ENCODE measurements at regions not wholly inside any gene's neighbourhood (a gene's known extent, or its start where the extent isn't known, plus 50 kb on each side); places are given as distances from the start of the nearest gene placed in this dataset.

DNA sequence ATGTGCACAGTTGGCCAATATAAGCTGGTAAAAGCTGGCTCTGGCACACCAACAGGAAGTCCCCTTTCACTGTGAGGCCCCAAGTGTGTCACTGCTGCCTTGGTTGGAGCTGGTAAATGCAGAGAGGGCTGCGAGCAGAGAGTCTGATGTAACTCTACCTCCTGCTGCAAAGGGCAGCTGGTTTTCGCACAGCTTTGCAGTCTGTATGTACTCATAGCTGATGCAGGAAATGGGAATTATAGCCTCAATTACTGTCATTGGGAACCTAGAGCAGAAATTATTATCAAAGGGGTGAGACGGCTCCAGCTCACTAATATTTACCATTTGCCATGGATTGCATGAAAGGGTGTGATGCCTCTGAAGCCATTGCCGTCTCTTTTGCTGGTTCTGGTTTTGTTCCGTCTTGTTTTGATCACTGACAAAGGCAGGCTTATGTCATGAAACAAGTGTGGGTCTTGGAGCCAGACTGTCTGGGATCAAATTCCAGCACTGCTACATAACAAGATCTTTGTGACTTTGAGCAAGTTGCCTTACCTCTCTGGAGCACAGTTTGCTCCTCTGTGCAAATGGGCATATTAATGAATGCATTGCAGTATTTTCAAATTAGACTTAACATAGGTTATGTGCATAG, 124.3 kb upstream of the SLC25A48 start:
- TF ChIP-seq, protein P1, sequence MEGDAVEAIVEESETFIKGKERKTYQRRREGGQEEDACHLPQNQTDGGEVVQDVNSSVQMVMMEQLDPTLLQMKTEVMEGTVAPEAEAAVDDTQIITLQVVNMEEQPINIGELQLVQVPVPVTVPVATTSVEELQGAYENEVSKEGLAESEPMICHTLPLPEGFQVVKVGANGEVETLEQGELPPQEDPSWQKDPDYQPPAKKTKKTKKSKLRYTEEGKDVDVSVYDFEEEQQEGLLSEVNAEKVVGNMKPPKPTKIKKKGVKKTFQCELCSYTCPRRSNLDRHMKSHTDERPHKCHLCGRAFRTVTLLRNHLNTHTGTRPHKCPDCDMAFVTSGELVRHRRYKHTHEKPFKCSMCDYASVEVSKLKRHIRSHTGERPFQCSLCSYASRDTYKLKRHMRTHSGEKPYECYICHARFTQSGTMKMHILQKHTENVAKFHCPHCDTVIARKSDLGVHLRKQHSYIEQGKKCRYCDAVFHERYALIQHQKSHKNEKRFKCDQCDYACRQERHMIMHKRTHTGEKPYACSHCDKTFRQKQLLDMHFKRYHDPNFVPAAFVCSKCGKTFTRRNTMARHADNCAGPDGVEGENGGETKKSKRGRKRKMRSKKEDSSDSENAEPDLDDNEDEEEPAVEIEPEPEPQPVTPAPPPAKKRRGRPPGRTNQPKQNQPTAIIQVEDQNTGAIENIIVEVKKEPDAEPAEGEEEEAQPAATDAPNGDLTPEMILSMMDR (IDR thresholded peaks at IDR 0.05; ENCODE audit: poor library complexity, severe bottlenecking): no peak
- no peak for TF ChIP-seq REST (IDR thresholded peaks at IDR 0.05; ENCODE audit: borderline replicate concordance)
- TF ChIP-seq POLR2AphosphoS5 (IDR thresholded peaks at IDR 0.05): no peak
- TF ChIP-seq RAD21 (conservative IDR thresholded peaks at IDR 0.05): no peak
- TF ChIP-seq SMC3 (conservative IDR thresholded peaks at IDR 0.05; ENCODE audit: poor library complexity): no peak
- TF ChIP-seq EZH2 (IDR thresholded peaks at IDR 0.05; ENCODE audit: borderline replicate concordance, insufficient read depth, low read length, poor library complexity, severe bottlenecking): no peak
- no peak for TF ChIP-seq EP300 (conservative IDR thresholded peaks at IDR 0.05; ENCODE audit: poor library complexity, severe bottlenecking)

Measured in neural cell (in vitro differentiated cells).